ENCODE measurements at regions not wholly inside any gene's neighbourhood (a gene's known extent, or its start where the extent isn't known, plus 50 kb on each side); places are given as distances from the start of the nearest gene placed in this dataset.
"Not testable (repeated sequence)": the region's sequence is repeated elsewhere in the genome, so short reads cannot be mapped to it uniquely, and the experiment has no call there.

- H3K27me3 ChIP-seq (ENCODE audit: control insufficient read depth in 2 of 2, insufficient read depth in 2 of 2, low read length in 2 of 2); H3K9ac ChIP-seq (ENCODE audit: insufficient read depth, low read length, poor library complexity, severe bottlenecking); H3K4me2 ChIP-seq (replicated peaks; ENCODE audit: extremely low read depth, low read length, poor library complexity, severe bottlenecking); H3K4me1 ChIP-seq (ENCODE audit: control insufficient read depth in 1 of 2, insufficient read depth in 2 of 2, low read length in 2 of 2); H4K20me1 ChIP-seq (ENCODE audit: insufficient read depth, low read length); H3K27me3 Mint-ChIP-seq (ENCODE audit: low read depth in 3 of 3); H3K36me3 Mint-ChIP-seq; H3K4me1 Mint-ChIP-seq; H3K79me2 ChIP-seq (ENCODE audit: insufficient read depth, low read length); H3K9me3 Mint-ChIP-seq; H3K9me3 ChIP-seq (replicated peaks in 1 of 2; ENCODE audit: control insufficient read depth in 1 of 2, insufficient read depth in 1 of 2, low read length in 2 of 2); H3K27ac Mint-ChIP-seq; H3K4me3 Mint-ChIP-seq; H2AFZ ChIP-seq (ENCODE audit: insufficient read depth, low read depth, low read length, poor library complexity, severe bottlenecking); H3K36me3 ChIP-seq (replicated peaks in 1 of 2; ENCODE audit: control insufficient read depth in 1 of 2, insufficient read depth in 2 of 2, low read length in 2 of 2); H3K27ac ChIP-seq (ENCODE audit: low read depth in 1 of 2, low read length in 2 of 2); H3K4me3 ChIP-seq (replicated peaks in 1 of 3; ENCODE audit: low read depth in 2 of 3, low read length in 3 of 3); intact Hi-C loops (cut with micrococcal nuclease); DNase-seq: not testable (repeated sequence)
- no CpG with 5 or more reads among the region's 1 CpG for WGBS (ENCODE audit: insufficient coverage)
These were observed 80.6 kb upstream of the NOTCH2NLA start for GRCh38 chr1:146309427-146309826.

GRCh38 chr1:146308892-146309291, 80.1 kb upstream of the NOTCH2NLA start:
- H3K4me1 ChIP-seq (ENCODE audit: control insufficient read depth in 1 of 2, insufficient read depth in 2 of 2, low read length in 2 of 2); H3K27me3 ChIP-seq (ENCODE audit: control insufficient read depth in 2 of 2, insufficient read depth in 2 of 2, low read length in 2 of 2); DNase-seq; H3K36me3 Mint-ChIP-seq; H3K4me3 Mint-ChIP-seq; H3K4me2 ChIP-seq (replicated peaks; ENCODE audit: extremely low read depth, low read length, poor library complexity, severe bottlenecking); H3K9me3 ChIP-seq (replicated peaks in 1 of 2; ENCODE audit: control insufficient read depth in 1 of 2, insufficient read depth in 1 of 2, low read length in 2 of 2); intact Hi-C loops (cut with micrococcal nuclease); H3K79me2 ChIP-seq (ENCODE audit: insufficient read depth, low read length); H3K27ac ChIP-seq (ENCODE audit: low read depth in 1 of 2, low read length in 2 of 2); H3K4me3 ChIP-seq (replicated peaks in 1 of 3; ENCODE audit: low read depth in 2 of 3, low read length in 3 of 3); H4K20me1 ChIP-seq (ENCODE audit: insufficient read depth, low read length); H3K9ac ChIP-seq (ENCODE audit: insufficient read depth, low read length, poor library complexity, severe bottlenecking); H2AFZ ChIP-seq (ENCODE audit: insufficient read depth, low read depth, low read length, poor library complexity, severe bottlenecking); H3K27ac Mint-ChIP-seq; H3K27me3 Mint-ChIP-seq (ENCODE audit: low read depth in 3 of 3); H3K9me3 Mint-ChIP-seq; H3K36me3 ChIP-seq (replicated peaks in 1 of 2; ENCODE audit: control insufficient read depth in 1 of 2, insufficient read depth in 2 of 2, low read length in 2 of 2); H3K4me1 Mint-ChIP-seq: not testable (repeated sequence)
- no CpG with 5 or more reads among the region's 1 CpG for WGBS (ENCODE audit: insufficient coverage)

- H3K4me3 Mint-ChIP-seq; H3K79me2 ChIP-seq (ENCODE audit: insufficient read depth, low read length); H3K9me3 Mint-ChIP-seq; H3K27ac Mint-ChIP-seq; intact Hi-C loops (cut with micrococcal nuclease); H3K4me3 ChIP-seq (replicated peaks in 1 of 3; ENCODE audit: low read depth in 2 of 3, low read length in 3 of 3); H3K36me3 Mint-ChIP-seq; H3K4me1 ChIP-seq (ENCODE audit: control insufficient read depth in 1 of 2, insufficient read depth in 2 of 2, low read length in 2 of 2); H3K36me3 ChIP-seq (replicated peaks in 1 of 2; ENCODE audit: control insufficient read depth in 1 of 2, insufficient read depth in 2 of 2, low read length in 2 of 2); H3K27me3 ChIP-seq (ENCODE audit: control insufficient read depth in 2 of 2, insufficient read depth in 2 of 2, low read length in 2 of 2); H3K4me2 ChIP-seq (replicated peaks; ENCODE audit: extremely low read depth, low read length, poor library complexity, severe bottlenecking); H3K27me3 Mint-ChIP-seq (ENCODE audit: low read depth in 3 of 3); H3K9me3 ChIP-seq (replicated peaks in 1 of 2; ENCODE audit: control insufficient read depth in 1 of 2, insufficient read depth in 1 of 2, low read length in 2 of 2); DNase-seq; H3K4me1 Mint-ChIP-seq; H3K27ac ChIP-seq (ENCODE audit: low read depth in 1 of 2, low read length in 2 of 2); H3K9ac ChIP-seq (ENCODE audit: insufficient read depth, low read length, poor library complexity, severe bottlenecking); H2AFZ ChIP-seq (ENCODE audit: insufficient read depth, low read depth, low read length, poor library complexity, severe bottlenecking); H4K20me1 ChIP-seq (ENCODE audit: insufficient read depth, low read length): not testable (repeated sequence)
- WGBS (ENCODE audit: insufficient coverage), result no CpG with 5 or more reads among the region's 5 CpGs
These were observed 79.3 kb upstream of the NOTCH2NLA start for GRCh38 chr1:146308152-146308551.

GRCh38 chr1:146307632-146308031, 78.8 kb upstream of the NOTCH2NLA start:
- H3K9me3 ChIP-seq (replicated peaks in 1 of 2; ENCODE audit: control insufficient read depth in 1 of 2, insufficient read depth in 1 of 2, low read length in 2 of 2); H3K4me2 ChIP-seq (replicated peaks; ENCODE audit: extremely low read depth, low read length, poor library complexity, severe bottlenecking); H3K27ac ChIP-seq (ENCODE audit: low read depth in 1 of 2, low read length in 2 of 2); DNase-seq; H3K9me3 Mint-ChIP-seq; H3K27me3 ChIP-seq (ENCODE audit: control insufficient read depth in 2 of 2, insufficient read depth in 2 of 2, low read length in 2 of 2); H3K9ac ChIP-seq (ENCODE audit: insufficient read depth, low read length, poor library complexity, severe bottlenecking); H3K4me3 Mint-ChIP-seq; H2AFZ ChIP-seq (ENCODE audit: insufficient read depth, low read depth, low read length, poor library complexity, severe bottlenecking); H3K27me3 Mint-ChIP-seq (ENCODE audit: low read depth in 3 of 3); H3K36me3 Mint-ChIP-seq; H3K36me3 ChIP-seq (replicated peaks in 1 of 2; ENCODE audit: control insufficient read depth in 1 of 2, insufficient read depth in 2 of 2, low read length in 2 of 2); H3K4me1 Mint-ChIP-seq; H3K4me1 ChIP-seq (ENCODE audit: control insufficient read depth in 1 of 2, insufficient read depth in 2 of 2, low read length in 2 of 2); H3K79me2 ChIP-seq (ENCODE audit: insufficient read depth, low read length); H4K20me1 ChIP-seq (ENCODE audit: insufficient read depth, low read length); H3K27ac Mint-ChIP-seq; intact Hi-C loops (cut with micrococcal nuclease); H3K4me3 ChIP-seq (replicated peaks in 1 of 3; ENCODE audit: low read depth in 2 of 3, low read length in 3 of 3): not testable (repeated sequence)
- WGBS (ENCODE audit: insufficient coverage), result no CpG with 5 or more reads among the region's 5 CpGs

GRCh38 chr1:146306651-146307050, 77.8 kb upstream of the NOTCH2NLA start:
- intact Hi-C loops (cut with micrococcal nuclease); H3K4me3 ChIP-seq (replicated peaks in 1 of 3; ENCODE audit: low read depth in 2 of 3, low read length in 3 of 3); H3K27ac Mint-ChIP-seq; H3K36me3 Mint-ChIP-seq; H4K20me1 ChIP-seq (ENCODE audit: insufficient read depth, low read length); H3K9me3 ChIP-seq (replicated peaks in 1 of 2; ENCODE audit: control insufficient read depth in 1 of 2, insufficient read depth in 1 of 2, low read length in 2 of 2); H3K79me2 ChIP-seq (ENCODE audit: insufficient read depth, low read length); H3K27me3 Mint-ChIP-seq (ENCODE audit: low read depth in 3 of 3); H3K27me3 ChIP-seq (ENCODE audit: control insufficient read depth in 2 of 2, insufficient read depth in 2 of 2, low read length in 2 of 2); H3K36me3 ChIP-seq (replicated peaks in 1 of 2; ENCODE audit: control insufficient read depth in 1 of 2, insufficient read depth in 2 of 2, low read length in 2 of 2); H3K9ac ChIP-seq (ENCODE audit: insufficient read depth, low read length, poor library complexity, severe bottlenecking); H3K27ac ChIP-seq (ENCODE audit: low read depth in 1 of 2, low read length in 2 of 2); DNase-seq; H3K4me1 ChIP-seq (ENCODE audit: control insufficient read depth in 1 of 2, insufficient read depth in 2 of 2, low read length in 2 of 2); H2AFZ ChIP-seq (ENCODE audit: insufficient read depth, low read depth, low read length, poor library complexity, severe bottlenecking); H3K4me3 Mint-ChIP-seq; H3K4me2 ChIP-seq (replicated peaks; ENCODE audit: extremely low read depth, low read length, poor library complexity, severe bottlenecking); H3K9me3 Mint-ChIP-seq; H3K4me1 Mint-ChIP-seq: not testable (repeated sequence)
